ENCODE measurements at regions not wholly inside any gene's neighbourhood (a gene's known extent, or its start where the extent isn't known, plus 50 kb on each side); places are given as distances from the start of the nearest gene placed in this dataset.

DNA sequence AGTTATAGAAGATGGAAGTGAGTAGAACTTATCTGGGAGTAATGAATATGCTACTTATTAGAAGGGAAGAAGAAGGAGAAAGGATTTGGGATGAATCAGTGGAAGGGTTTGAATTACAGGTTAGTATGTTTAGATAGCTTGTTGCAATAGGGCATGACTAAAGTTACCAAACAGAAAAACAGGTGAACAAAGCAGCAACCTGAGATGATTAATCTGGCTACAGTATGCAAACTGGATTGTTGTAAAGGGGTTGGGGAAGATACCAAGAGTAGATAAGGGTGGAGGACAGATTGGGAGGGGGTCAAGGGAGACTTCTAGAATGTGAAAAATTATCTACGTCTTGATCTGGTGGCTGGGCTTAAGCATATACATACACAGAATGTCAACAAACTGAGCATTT lies 73.4 kb upstream of the CLEC14A start:
- no peak for DNase-seq (ENCODE audit: low read depth in 2 of 2)

DNA sequence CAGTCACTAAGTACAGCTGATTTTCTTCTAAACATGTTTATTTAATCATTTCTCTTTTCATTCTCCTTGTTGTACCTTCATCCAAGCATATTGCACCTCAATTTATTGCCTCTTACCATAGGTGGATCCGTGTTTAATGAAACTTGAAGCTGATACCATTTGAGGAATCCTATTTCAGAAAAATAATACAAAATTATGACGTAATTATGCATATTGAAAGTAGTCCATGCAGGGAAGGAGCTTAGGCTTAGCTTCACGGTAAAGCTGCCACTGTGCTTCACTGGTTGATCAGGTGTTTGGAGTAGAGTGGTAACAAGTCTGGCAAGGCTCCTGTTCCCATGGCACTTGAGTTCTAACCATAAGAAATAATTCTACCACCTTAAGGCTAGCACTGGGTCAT lies 61.0 kb upstream of the CLEC14A start:
- DNase-seq (ENCODE audit: low read depth in 2 of 2), result no peak

GRCh38 chr14:38311655-38312054 lies 55.8 kb upstream of the CLEC14A start:
- no peak for DNase-seq (ENCODE audit: low read depth in 2 of 2)

DNA sequence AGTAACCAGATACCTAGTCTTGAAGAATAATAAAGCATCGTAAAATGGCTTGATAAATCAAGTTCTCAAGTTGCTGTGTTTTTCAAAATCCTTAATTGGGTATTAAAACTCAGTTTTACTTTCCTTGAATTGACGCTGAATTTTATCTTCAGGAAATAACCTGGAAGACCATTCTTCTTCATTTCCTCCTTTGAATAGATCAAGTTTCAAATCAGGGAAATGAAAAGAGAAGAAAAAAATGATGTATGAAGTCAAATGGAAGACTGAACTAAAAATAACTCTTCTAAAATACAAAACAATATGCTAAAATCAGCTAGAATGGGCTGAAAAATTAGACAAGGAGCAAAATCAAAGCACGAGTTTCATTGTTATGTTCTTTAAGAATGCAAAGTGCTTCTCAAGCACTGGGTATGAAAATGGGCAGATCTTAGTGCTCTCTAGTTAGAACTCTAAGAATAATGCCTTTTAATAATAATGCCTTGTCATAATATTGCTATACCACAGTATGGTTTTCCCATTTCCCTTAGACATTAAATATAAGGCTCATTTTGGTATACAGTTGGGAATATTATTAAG lies 54.6 kb upstream of the CLEC14A start:
- DNase-seq (ENCODE audit: low read depth in 2 of 2), result no peak

GRCh38 chr14:38309522-38310277 lies 53.8 kb upstream of the CLEC14A start:
- DNase-seq (ENCODE audit: low read depth in 2 of 2), result no peak
